H9 (cell line): ENCODE measurements at regions not wholly inside any gene's neighbourhood (a gene's known extent, or its start where the extent isn't known, plus 50 kb on each side); places are given as distances from the start of the nearest gene placed in this dataset.

Source experiments
- DNase-seq: peaks from one replicate; pipeline ENCODE4 v3.0.0-alpha.2; 2017
- H2AFZ ChIP-seq: one replicate; pipeline ENCODE4 v1.6.1; 2013; ENCODE audit warnings: mild to moderate bottlenecking, low read length, control low read depth, moderate library complexity
- H2AK5ac ChIP-seq: 2 replicates; pipeline ENCODE4 v1.6.1; 2013; ENCODE audit warnings: low read length, control low read depth, mixed read lengths; ENCODE audit not compliant: insufficient read length
- H2BK120ac ChIP-seq: one replicate; pipeline ENCODE4 v1.6.1; 2013; ENCODE audit warnings: low read depth, mild to moderate bottlenecking, low read length, control low read depth, inconsistent platforms; ENCODE audit not compliant: poor library complexity, severe bottlenecking
- H2BK12ac ChIP-seq: 2 replicates; pipeline ENCODE4 v1.6.1; 2013; ENCODE audit warnings: low read length, control low read depth, mixed read lengths, low read depth; ENCODE audit not compliant: insufficient read length
- H2BK15ac ChIP-seq: 2 replicates; pipeline ENCODE4 v1.6.1; 2013; ENCODE audit warnings: low read depth, low read length, control low read depth
- H2BK20ac ChIP-seq: one replicate; pipeline ENCODE4 v1.6.1; 2013; ENCODE audit warnings: low read depth, mild to moderate bottlenecking, low read length, control low read depth, inconsistent platforms; ENCODE audit not compliant: poor library complexity, severe bottlenecking
- H2BK5ac ChIP-seq: 2 replicates; pipeline ENCODE4 v1.6.1; 2013; ENCODE audit warnings: low read length, control low read depth, mixed read lengths; ENCODE audit not compliant: insufficient read length
- H3K14ac ChIP-seq: 2 replicates; pipeline ENCODE4 v1.6.1; 2013; ENCODE audit warnings: low read length, control low read depth; ENCODE audit not compliant: insufficient read depth
- H3K18ac ChIP-seq: 2 replicates; pipeline ENCODE4 v1.6.1; 2013; ENCODE audit warnings: low read depth, mild to moderate bottlenecking, mixed read lengths, low read length, control low read depth; ENCODE audit not compliant: insufficient read length
- H3K23ac ChIP-seq: 2 replicates; pipeline ENCODE4 v1.6.1; 2013; ENCODE audit warnings: low read length, control low read depth, mixed read lengths, low read depth; ENCODE audit not compliant: insufficient read length
- H3K23me2 ChIP-seq: 2 replicates; pipeline ENCODE4 v1.6.1; 2013; ENCODE audit warnings: low read depth, mild to moderate bottlenecking, mixed read lengths, low read length, control low read depth; ENCODE audit not compliant: insufficient read length, poor library complexity, severe bottlenecking
- H3K27ac ChIP-seq: 2 replicates; pipeline ENCODE4 v1.5.1; 2013; ENCODE audit warnings: low read length, control low read depth, mixed read lengths, low read depth; ENCODE audit not compliant: insufficient read length
- H3K27me3 ChIP-seq: 2 replicates; pipeline ENCODE4 v1.6.1; 2013; ENCODE audit warnings: low read length, control low read depth, inconsistent platforms; ENCODE audit not compliant: insufficient read depth
- H3K4ac ChIP-seq: 2 replicates; pipeline ENCODE4 v1.6.1; 2013; ENCODE audit warnings: low read depth, mild to moderate bottlenecking, control low read depth, inconsistent platforms, low read length, moderate library complexity
- H3K4me1 ChIP-seq: 2 replicates; pipeline ENCODE4 v1.6.1; 2013; ENCODE audit warnings: low read length, control low read depth, inconsistent platforms; ENCODE audit not compliant: insufficient read depth
- H3K4me2 ChIP-seq: 2 replicates; pipeline ENCODE4 v1.6.1; 2013; ENCODE audit warnings: low read length, control low read depth, mixed read lengths; ENCODE audit not compliant: insufficient read length, insufficient read depth
- H3K56ac ChIP-seq: 2 replicates; pipeline ENCODE4 v1.6.1; 2013; ENCODE audit warnings: low read depth, mild to moderate bottlenecking, mixed read lengths, low read length, control low read depth; ENCODE audit not compliant: insufficient read length
- H3K79me1 ChIP-seq: 2 replicates; pipeline ENCODE4 v1.6.1; 2013; ENCODE audit warnings: low read depth, mild to moderate bottlenecking, moderate library complexity, low read length, control low read depth, inconsistent platforms; ENCODE audit not compliant: insufficient read depth, poor library complexity, severe bottlenecking
- H3K79me2 ChIP-seq: 2 replicates; pipeline ENCODE4 v1.6.1; 2013; ENCODE audit warnings: low read length, control low read depth, inconsistent platforms; ENCODE audit not compliant: insufficient read depth
- H3K9ac ChIP-seq: 2 replicates; pipeline ENCODE4 v1.6.1; 2013; ENCODE audit warnings: low read length, control low read depth, mixed read lengths; ENCODE audit not compliant: insufficient read length; ENCODE audit errors: extremely low read depth
- H3K9me3 ChIP-seq: one replicate; pipeline ENCODE4 v1.6.1; 2013; ENCODE audit warnings: low read depth, low read length, inconsistent platforms; ENCODE audit not compliant: control insufficient read depth
- H3T11ph ChIP-seq: one replicate; pipeline ENCODE4 v1.6.1; 2013; ENCODE audit warnings: mild to moderate bottlenecking, low read length, control low read depth, inconsistent platforms
- H4K20me1 ChIP-seq: one replicate; pipeline ENCODE4 v1.6.1; 2013; ENCODE audit not compliant: control insufficient read depth, insufficient read length, insufficient read depth
- H4K5ac ChIP-seq: 2 replicates; pipeline ENCODE4 v1.6.1; 2013; ENCODE audit warnings: low read depth, mild to moderate bottlenecking, mixed read lengths, low read length, control low read depth; ENCODE audit not compliant: insufficient read length
- H4K8ac ChIP-seq: replicated peaks from 2 replicates; pipeline ENCODE4 v1.6.1; 2013; ENCODE audit warnings: low read length, control low read depth, mixed read lengths, low read depth; ENCODE audit not compliant: insufficient read length
- H4K91ac ChIP-seq: 2 replicates; pipeline ENCODE4 v1.6.1; 2013; ENCODE audit warnings: low read depth, mild to moderate bottlenecking, moderate library complexity, mixed read lengths, low read length, control low read depth; ENCODE audit not compliant: insufficient read length
- H3K27ac Mint-ChIP-seq, 3 experiments: 2 replicates in 2 of 3; 3 replicates in 1 of 3; pipeline ENCODE4 v1.8.0; 2020 to 2021; ENCODE audit warnings: mixed read lengths in 3 of 3, mild to moderate bottlenecking in 1 of 3, moderate library complexity in 1 of 3
- H3K27me3 Mint-ChIP-seq: 2 replicates; pipeline ENCODE4 v1.8.0; 2021; ENCODE audit warnings: low read depth, mild to moderate bottlenecking, moderate library complexity, mixed read lengths
- H3K36me3 Mint-ChIP-seq, 3 experiments: 2 replicates in 2 of 3; 3 replicates in 1 of 3; pipeline ENCODE4 v1.8.0; 2020 to 2021; ENCODE audit warnings: low read depth in 3 of 3, mixed read lengths in 3 of 3; ENCODE audit not compliant: insufficient read depth in 1 of 3
- H3K4me1 Mint-ChIP-seq, 2 experiments: 2 replicates each; pipeline ENCODE4 v1.8.0; 2020; ENCODE audit warnings: mixed read lengths in 2 of 2
- H3K4me3 Mint-ChIP-seq, 2 experiments: 2 replicates in 1 of 2; 3 replicates in 1 of 2; pipeline ENCODE4 v1.8.0; 2020 to 2021; ENCODE audit warnings: mild to moderate bottlenecking in 2 of 2, mixed read lengths in 2 of 2, moderate library complexity in 1 of 2
- H3K9me3 Mint-ChIP-seq, 2 experiments: 2 replicates in 1 of 2; 3 replicates in 1 of 2; pipeline ENCODE4 v1.8.0; 2020; ENCODE audit warnings: mild to moderate bottlenecking in 2 of 2, mixed read lengths in 2 of 2, moderate library complexity in 1 of 2
- WGBS: extraction: QIAGEN DNeasy Blood & Tissue Kit; methylation state at CpG from one replicate; pipeline ENCODE4 v1.1.7; 2013; ENCODE audit warnings: missing lambda C conversion rate, low lambda C conversion rate, mixed read lengths; ENCODE audit not compliant: insufficient read length; ENCODE audit errors: extremely low coverage; 5-methylcytosine and 5-hydroxymethylcytosine counted together
- TF ChIP-seq, protein P1 (sequence below): fragments of 200-600 bp; sonication (generic); conservative IDR thresholded peaks from 3 replicates; pipeline ENCODE4 v1.8.0; 2021; ENCODE audit warnings: antibody characterized with exemption, mild to moderate bottlenecking

- Histone ChIP-seq H4K20me1 (no peaks in the 10 kb centered on the region), H3K4ac (no peak overlapping the region), H2BK5ac (no peak overlapping the region), H3K56ac (no peak overlapping the region), H2BK20ac (no peak overlapping the region), H3K4me2 (no peak overlapping the region), H3K4me1 (no peaks in the 10 kb centered on the region), H2AK5ac (no peak overlapping the region), H3K18ac (no peak overlapping the region), H3K27ac (no peak overlapping the region), H3K79me2 (no peaks in the 10 kb centered on the region), H3T11ph (no peak overlapping the region), H3K27me3 (no peaks in the 10 kb centered on the region; the same call in 1 of the 2 replicates), H3K9ac (no peak overlapping the region), H4K91ac (no peak overlapping the region), H2AFZ (no peak overlapping the region), H4K5ac (no peak overlapping the region), H2BK120ac (no peak overlapping the region), H4K8ac (no peak overlapping the region), H2BK12ac (no peak overlapping the region), H3K23ac (no peak overlapping the region), H3K23me2 (no peaks in the 10 kb centered on the region), H3K79me1 (no peaks in the 10 kb centered on the region), H3K14ac (no peak overlapping the region; the same call in 1 of the 2 replicates), H3K9me3 (peaks cover 5% of the 10 kb centered on the region), H2BK15ac (no peak overlapping the region)
- peaks cover 82% of the 10 kb centered on the region for H3K27me3 Mint-ChIP-seq
- H3K27ac Mint-ChIP-seq = no peak overlapping the region
- peaks cover 35 to 43% of the 10 kb centered on the region in 2 experiments for H3K9me3 Mint-ChIP-seq
- WGBS = no CpG with 5 or more reads among the region's 5 CpGs
- TF ChIP-seq, protein P1, sequence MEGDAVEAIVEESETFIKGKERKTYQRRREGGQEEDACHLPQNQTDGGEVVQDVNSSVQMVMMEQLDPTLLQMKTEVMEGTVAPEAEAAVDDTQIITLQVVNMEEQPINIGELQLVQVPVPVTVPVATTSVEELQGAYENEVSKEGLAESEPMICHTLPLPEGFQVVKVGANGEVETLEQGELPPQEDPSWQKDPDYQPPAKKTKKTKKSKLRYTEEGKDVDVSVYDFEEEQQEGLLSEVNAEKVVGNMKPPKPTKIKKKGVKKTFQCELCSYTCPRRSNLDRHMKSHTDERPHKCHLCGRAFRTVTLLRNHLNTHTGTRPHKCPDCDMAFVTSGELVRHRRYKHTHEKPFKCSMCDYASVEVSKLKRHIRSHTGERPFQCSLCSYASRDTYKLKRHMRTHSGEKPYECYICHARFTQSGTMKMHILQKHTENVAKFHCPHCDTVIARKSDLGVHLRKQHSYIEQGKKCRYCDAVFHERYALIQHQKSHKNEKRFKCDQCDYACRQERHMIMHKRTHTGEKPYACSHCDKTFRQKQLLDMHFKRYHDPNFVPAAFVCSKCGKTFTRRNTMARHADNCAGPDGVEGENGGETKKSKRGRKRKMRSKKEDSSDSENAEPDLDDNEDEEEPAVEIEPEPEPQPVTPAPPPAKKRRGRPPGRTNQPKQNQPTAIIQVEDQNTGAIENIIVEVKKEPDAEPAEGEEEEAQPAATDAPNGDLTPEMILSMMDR = no peak
- DNase-seq = no peak
- H3K4me1 Mint-ChIP-seq = no peaks in the 10 kb centered on the region
- H3K36me3 Mint-ChIP-seq = peaks cover 1 to 8% (median 7%) of the 10 kb centered on the region in 3 experiments; a peak in 4 of 7 replicates
- H3K4me3 Mint-ChIP-seq = no peak overlapping the region
Observed at GRCh38 chr20:60095456-60095855, 137.2 kb downstream of the CDH26 start.
